OCI-LY7 (cell line): ENCODE measurements at regions not wholly inside any gene's neighbourhood (a gene's known extent, or its start where the extent isn't known, plus 50 kb on each side); places are given as distances from the start of the nearest gene placed in this dataset.

Experiments
- BruUV-seq: library from RNA; stranded (reverse); fragments of 400-500 nt; replicated peaks from 2 replicates; lab custom pipeline; 2021; lab: Mats Ljungman, UMichigan
- CTCF ChIA-PET: fragments of 300-600 bp; sonication (Branson Sonifier 250); formaldehyde crosslinking; loops from one replicate; lab custom pipeline; 2022; ENCODE audit warnings: antibody characterized with exemption; ENCODE audit not compliant: unreplicated experiment; lab: Charles Lee
- POLR2A ChIA-PET: fragments of 300-600 bp; sonication (Branson Sonifier 250); formaldehyde crosslinking; loops from one replicate; lab custom pipeline; 2022; ENCODE audit warnings: antibody characterized with exemption; lab: Charles Lee
- DNase-seq: peaks from one replicate; pipeline ENCODE4 v3.0.0-alpha.2; 2015; ENCODE audit warnings: low spot score
- H2AFZ ChIP-seq: fragments of 200-600 bp; sonication (generic), shearing (Covaris generic); 2 replicates; pipeline ENCODE4 v1.6.1; 2014; ENCODE audit warnings: mild to moderate bottlenecking, antibody characterized with exemption, low read length, moderate library complexity
- H3K27ac ChIP-seq: fragments of 200-600 bp; sonication (generic); 2 replicates; pipeline ENCODE4 v1.5.1; 2014; ENCODE audit warnings: mixed run types, low read depth, mild to moderate bottlenecking, moderate library complexity, low read length, inconsistent platforms; ENCODE audit not compliant: poor library complexity, severe bottlenecking
- H3K36me3 ChIP-seq: fragments of 200-600 bp; sonication (generic); 2 replicates; pipeline ENCODE4 v1.6.1; 2014; ENCODE audit warnings: mild to moderate bottlenecking, antibody characterized with exemption, low read length, moderate library complexity, mixed read lengths; ENCODE audit not compliant: insufficient read depth
- H3K4me1 ChIP-seq: fragments of 200-600 bp; sonication (generic); 2 replicates; pipeline ENCODE4 v1.5.1; 2014; ENCODE audit warnings: mild to moderate bottlenecking, low read length; ENCODE audit not compliant: insufficient read depth, poor library complexity, severe bottlenecking
- H3K4me2 ChIP-seq: fragments of 200-600 bp; sonication (generic); 2 replicates; pipeline ENCODE4 v1.6.1; 2014; ENCODE audit warnings: mild to moderate bottlenecking, low read length
- H3K4me3 ChIP-seq: fragments of 200-600 bp; sonication (generic); 2 replicates; pipeline ENCODE4 v1.5.1; 2014; ENCODE audit warnings: mild to moderate bottlenecking, low read depth, low read length; ENCODE audit not compliant: poor library complexity, severe bottlenecking
- H3K79me2 ChIP-seq: fragments of 200-600 bp; sonication (generic); 2 replicates; pipeline ENCODE4 v1.6.1; 2016; ENCODE audit warnings: low read depth, mild to moderate bottlenecking, low read length, moderate library complexity, mixed read lengths; ENCODE audit not compliant: insufficient read depth
- H3K9me2 ChIP-seq: fragments of 200-600 bp; sonication (generic); 2 replicates; pipeline ENCODE4 v1.6.1; 2016; ENCODE audit warnings: mild to moderate bottlenecking, low read length, mixed read lengths; ENCODE audit not compliant: insufficient read depth
- H3K9me3 ChIP-seq: fragments of 200-600 bp; sonication (generic); 2 replicates; pipeline ENCODE4 v1.6.1; 2014; ENCODE audit warnings: mild to moderate bottlenecking, mixed run types, low read length, mixed read lengths
- H4K20me1 ChIP-seq: fragments of 200-600 bp; sonication (generic); 2 replicates; pipeline ENCODE4 v1.6.1; 2014; ENCODE audit warnings: mild to moderate bottlenecking, antibody characterized with exemption, low read length, moderate library complexity, mixed read lengths; ENCODE audit not compliant: insufficient read depth
- EZH2phosphoT487 ChIP-seq: fragments of 200-600 bp; sonication (generic); IDR thresholded peaks from 2 replicates; pipeline ENCODE4 v1.6.1; 2018; ENCODE audit warnings: low read depth, borderline replicate concordance, mild to moderate bottlenecking, mixed run types, antibody characterized with exemption, low read length, moderate library complexity, mixed read lengths
- intact Hi-C: fragments of 100-400 bp; cut with micrococcal nuclease; formaldehyde crosslinking; loops from one replicate; pipeline ENCODE4 v1.10.0; 2022; ENCODE audit not compliant: unreplicated experiment
- TF ChIP-seq, protein P1 (sequence below): fragments of 200-600 bp; sonication (generic); conservative IDR thresholded peaks from 2 replicates; pipeline ENCODE4 v1.5.1; 2014; ENCODE audit warnings: mild to moderate bottlenecking, antibody characterized with exemption, low read length, moderate library complexity, mixed read lengths

DNA sequence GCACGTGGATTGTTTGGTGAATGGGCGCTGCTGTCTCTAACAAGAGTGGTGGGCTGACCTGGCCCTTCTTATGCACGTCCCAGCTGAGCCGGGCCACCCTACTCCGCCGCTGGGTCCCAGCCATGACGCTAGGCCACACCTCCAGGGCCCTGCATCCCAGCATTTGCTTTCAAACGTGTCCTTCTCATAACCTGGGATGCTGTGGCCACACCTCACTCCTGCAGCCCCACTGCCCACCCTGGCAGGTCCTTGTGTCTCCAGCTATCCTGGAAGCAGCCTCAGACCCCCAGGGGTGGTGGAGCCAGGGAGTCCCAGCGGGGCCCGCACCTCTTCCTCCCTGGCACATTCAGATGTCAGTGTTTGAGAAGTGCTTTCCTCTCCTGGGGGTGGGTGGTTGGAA, 168.6 kb downstream of the IRF8 start:
- H3K27ac ChIP-seq = no peak overlapping the region
- H3K9me3 ChIP-seq = no peaks in the 10 kb centered on the region
- H3K4me2 ChIP-seq = no peak overlapping the region
- no peaks in the 10 kb centered on the region for H3K36me3 ChIP-seq
- H2AFZ ChIP-seq = no peak overlapping the region
- H3K4me3 ChIP-seq = no peak overlapping the region
- DNase-seq = no peak
- no TSS peak for BruUV-seq
- CTCF ChIA-PET = no interaction called here
- no peaks in the 10 kb centered on the region for H3K9me2 ChIP-seq
- no peaks in the 10 kb centered on the region for H3K4me1 ChIP-seq
- no peaks in the 10 kb centered on the region for H4K20me1 ChIP-seq
- intact Hi-C loops = no loop called here
- no peaks in the 10 kb centered on the region for H3K79me2 ChIP-seq
- TF ChIP-seq EZH2phosphoT487 = no peak
- TF ChIP-seq, protein P1, sequence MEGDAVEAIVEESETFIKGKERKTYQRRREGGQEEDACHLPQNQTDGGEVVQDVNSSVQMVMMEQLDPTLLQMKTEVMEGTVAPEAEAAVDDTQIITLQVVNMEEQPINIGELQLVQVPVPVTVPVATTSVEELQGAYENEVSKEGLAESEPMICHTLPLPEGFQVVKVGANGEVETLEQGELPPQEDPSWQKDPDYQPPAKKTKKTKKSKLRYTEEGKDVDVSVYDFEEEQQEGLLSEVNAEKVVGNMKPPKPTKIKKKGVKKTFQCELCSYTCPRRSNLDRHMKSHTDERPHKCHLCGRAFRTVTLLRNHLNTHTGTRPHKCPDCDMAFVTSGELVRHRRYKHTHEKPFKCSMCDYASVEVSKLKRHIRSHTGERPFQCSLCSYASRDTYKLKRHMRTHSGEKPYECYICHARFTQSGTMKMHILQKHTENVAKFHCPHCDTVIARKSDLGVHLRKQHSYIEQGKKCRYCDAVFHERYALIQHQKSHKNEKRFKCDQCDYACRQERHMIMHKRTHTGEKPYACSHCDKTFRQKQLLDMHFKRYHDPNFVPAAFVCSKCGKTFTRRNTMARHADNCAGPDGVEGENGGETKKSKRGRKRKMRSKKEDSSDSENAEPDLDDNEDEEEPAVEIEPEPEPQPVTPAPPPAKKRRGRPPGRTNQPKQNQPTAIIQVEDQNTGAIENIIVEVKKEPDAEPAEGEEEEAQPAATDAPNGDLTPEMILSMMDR = no peak
- POLR2A ChIA-PET = no interaction called here

DNA sequence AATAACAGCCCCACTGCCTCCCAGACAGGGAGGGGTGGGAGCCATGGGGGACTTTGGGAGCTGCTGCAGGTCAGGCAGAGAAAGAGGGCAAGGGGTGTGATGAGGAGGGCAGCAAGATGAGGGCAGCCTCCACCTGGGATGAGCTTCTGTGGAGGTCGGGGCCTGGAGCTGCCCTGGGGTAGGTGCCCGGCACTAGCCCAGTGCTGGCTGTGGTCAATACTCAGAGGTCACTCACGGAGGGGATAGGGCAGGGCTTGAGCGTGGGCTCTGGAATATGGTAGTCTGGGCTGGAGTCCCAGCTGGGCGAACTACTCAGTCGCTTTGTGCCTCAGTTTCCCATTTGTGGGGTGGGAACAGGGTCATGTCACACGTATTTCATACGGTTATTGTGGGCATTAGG, 169.0 kb downstream of the IRF8 start:
- H2AFZ ChIP-seq = no peak overlapping the region

GRCh38 chr16:86068722-86069121, 169.8 kb downstream of the IRF8 start:
- no TSS peak for BruUV-seq
- Histone ChIP-seq H3K4me1 (no peaks in the 10 kb centered on the region), H3K9me2 (no peaks in the 10 kb centered on the region), H3K36me3 (no peaks in the 10 kb centered on the region), H3K27ac (no peak overlapping the region), H3K4me2 (no peak overlapping the region), H2AFZ (no peak overlapping the region), H3K9me3 (no peaks in the 10 kb centered on the region), H3K4me3 (no peak overlapping the region), H4K20me1 (no peaks in the 10 kb centered on the region), H3K79me2 (no peaks in the 10 kb centered on the region)
- no peak for DNase-seq
- no peak for TF ChIP-seq EZH2phosphoT487
- TF ChIP-seq, protein P1 = no peak
- ChIA-PET CTCF (no interaction called here), POLR2A (no interaction called here)
- intact Hi-C loops = no loop called here

More for the DNA sequence above, 169.0 kb downstream of the IRF8 start:
- H4K20me1 ChIP-seq = no peaks in the 10 kb centered on the region
- H3K4me2 ChIP-seq = no peak overlapping the region
- H3K36me3 ChIP-seq = no peaks in the 10 kb centered on the region
- no peaks in the 10 kb centered on the region for H3K9me3 ChIP-seq
- DNase-seq = no peak
- no peak overlapping the region for H3K4me3 ChIP-seq
- no peaks in the 10 kb centered on the region for H3K4me1 ChIP-seq
- no peaks in the 10 kb centered on the region for H3K9me2 ChIP-seq
- ChIA-PET CTCF (no interaction called here), POLR2A (no interaction called here)
- no TSS peak for BruUV-seq
- no peak overlapping the region for H3K27ac ChIP-seq
- no peak for TF ChIP-seq EZH2phosphoT487
- TF ChIP-seq, protein P1 = no peak
- H3K79me2 ChIP-seq = no peaks in the 10 kb centered on the region
- intact Hi-C loops = no loop called here
